Activated T-cell treated with anti-CD3 and anti-CD28 coated beads, Interleukin-2, amount 50 U/mL, for 48 hours (primary cell): ENCODE measurements at regions not wholly inside any gene's neighbourhood (a gene's known extent, or its start where the extent isn't known, plus 50 kb on each side); places are given as distances from the start of the nearest gene placed in this dataset.
A peak's percentile ranks its signal among the peaks of the same experiment; 100 is the strongest.

Source experiments
- DNase-seq, 2 experiments: peaks; one replicate each; pipeline ENCODE4 v3.0.0-alpha.2; 2020

- DNase-seq = no peak
Observed at GRCh38 chr13:42658019-42658418, 84.1 kb downstream of the TNFSF11 start.

GRCh38 chr13:42660333-42660965, 86.5 kb downstream of the TNFSF11 start:
- DNase-seq = no peak

- DNase-seq = no peak
Observed at GRCh38 chr13:42667638-42668037, 93.7 kb downstream of the TNFSF11 start.

GRCh38 chr13:42671502-42671901, 97.5 kb downstream of the TNFSF11 start:
- DNase-seq = no peak

GRCh38 chr13:42673677-42674076, 99.7 kb downstream of the TNFSF11 start:
- no peak for DNase-seq

GRCh38 chr13:42680748-42681147, 100.6 kb upstream of the FAM216B start:
- no peak for DNase-seq

- DNase-seq = no peak
Observed at GRCh38 chr13:42681326-42682100, 99.9 kb upstream of the FAM216B start.

GRCh38 chr13:42684226-42684625, 97.2 kb upstream of the FAM216B start:
- no peak for DNase-seq

GRCh38 chr13:42685751-42686150, 95.6 kb upstream of the FAM216B start:
- DNase-seq = no peak

GRCh38 chr13:42686165-42686564, 95.2 kb upstream of the FAM216B start:
- DNase-seq = no peak

- DNase-seq = no peak
Observed at GRCh38 chr13:42688821-42689220, 92.6 kb upstream of the FAM216B start.

GRCh38 chr13:42696191-42696590, 85.2 kb upstream of the FAM216B start:
- no peak for DNase-seq

- DNase-seq = no peak
Observed at GRCh38 chr13:42699912-42700311, 81.5 kb upstream of the FAM216B start.

- no peak for DNase-seq
Observed at GRCh38 chr13:42702716-42703115, 78.7 kb upstream of the FAM216B start.

- no peak for DNase-seq
Observed at GRCh38 chr13:42703740-42704139, 77.6 kb upstream of the FAM216B start.

GRCh38 chr13:42706286-42706685, 75.1 kb upstream of the FAM216B start:
- DNase-seq = no peak

- DNase-seq = no peak
Observed at GRCh38 chr13:42707048-42707447, 74.3 kb upstream of the FAM216B start.

- DNase-seq = no peak
Observed at GRCh38 chr13:42707586-42707985, 73.8 kb upstream of the FAM216B start.

GRCh38 chr13:42708391-42708790, 73.0 kb upstream of the FAM216B start:
- DNase-seq = no peak

- no peak for DNase-seq
Observed at GRCh38 chr13:42709276-42709675, 72.1 kb upstream of the FAM216B start.

GRCh38 chr13:42715909-42716308, 65.5 kb upstream of the FAM216B start:
- DNase-seq = no peak

GRCh38 chr13:42717176-42717575, 64.2 kb upstream of the FAM216B start:
- DNase-seq = no peak

GRCh38 chr13:42720113-42720857, 61.1 kb upstream of the FAM216B start:
- peak in 1 of 2 experiments; percentile 17 for DNase-seq

- DNase-seq = no peak
Observed at GRCh38 chr13:42720858-42721219, 60.5 kb upstream of the FAM216B start.
